ENCODE measurements at regions not wholly inside any gene's neighbourhood (a gene's known extent, or its start where the extent isn't known, plus 50 kb on each side); places are given as distances from the start of the nearest gene placed in this dataset.
"Not testable (repeated sequence)": the region's sequence is repeated elsewhere in the genome, so short reads cannot be mapped to it uniquely, and the experiment has no call there.

GRCh38 chr5:7117961-7118360 lies 278.0 kb upstream of the ADCY2 start:
- DNase-seq, result no peak

- DNase-seq, result no peak
Measured at GRCh38 chr5:7131680-7132079, 264.3 kb upstream of the ADCY2 start.

GRCh38 chr5:7146886-7147285 lies 249.1 kb upstream of the ADCY2 start:
- DNase-seq, result no peak

- DNase-seq, result no peak
Measured at GRCh38 chr5:7157083-7157482, 238.9 kb upstream of the ADCY2 start.

- no peak for DNase-seq
Measured at GRCh38 chr5:7169240-7169878, 226.6 kb upstream of the ADCY2 start.

GRCh38 chr5:7170785-7171184 lies 225.2 kb upstream of the ADCY2 start:
- DNase-seq, result not testable (repeated sequence)

- no peak for DNase-seq
Measured at GRCh38 chr5:7179364-7179763, 216.6 kb upstream of the ADCY2 start.

GRCh38 chr5:7181841-7182240 lies 214.1 kb upstream of the ADCY2 start:
- DNase-seq, result no peak

- DNase-seq, result no peak
Measured at GRCh38 chr5:7185742-7186141, 210.2 kb upstream of the ADCY2 start.

- no peak for DNase-seq
Measured at GRCh38 chr5:7186818-7187217, 209.1 kb upstream of the ADCY2 start.

GRCh38 chr5:7190712-7191250 lies 205.2 kb upstream of the ADCY2 start:
- DNase-seq, result peak; percentile 81

- DNase-seq, result no peak
Measured at GRCh38 chr5:7192016-7192415, 203.9 kb upstream of the ADCY2 start.

- no peak for DNase-seq
Measured at GRCh38 chr5:7202846-7203245, 193.1 kb upstream of the ADCY2 start.

GRCh38 chr5:7207979-7208378 lies 188.0 kb upstream of the ADCY2 start:
- no peak for DNase-seq

- peak; percentile 99 for DNase-seq
Measured at GRCh38 chr5:7208938-7209337, 187.0 kb upstream of the ADCY2 start.

- DNase-seq, result peak; percentile 95
Measured at GRCh38 chr5:7209658-7210057, 186.3 kb upstream of the ADCY2 start.

GRCh38 chr5:7210549-7210948 lies 185.4 kb upstream of the ADCY2 start:
- no peak for DNase-seq

GRCh38 chr5:7213525-7213924 lies 182.4 kb upstream of the ADCY2 start:
- DNase-seq, result no peak

- DNase-seq, result no peak
Measured at GRCh38 chr5:7214906-7215416, 181.0 kb upstream of the ADCY2 start.

- DNase-seq, result no peak
Measured at GRCh38 chr5:7218141-7218540, 177.8 kb upstream of the ADCY2 start.

GRCh38 chr5:7220156-7220555 lies 175.8 kb upstream of the ADCY2 start:
- DNase-seq, result no peak

- DNase-seq, result no peak
Measured at GRCh38 chr5:7221041-7221440, 174.9 kb upstream of the ADCY2 start.

GRCh38 chr5:7225826-7226225 lies 170.1 kb upstream of the ADCY2 start:
- no peak for DNase-seq

GRCh38 chr5:7242118-7242710 lies 153.7 kb upstream of the ADCY2 start:
- no peak for DNase-seq

GRCh38 chr5:7244208-7244607 lies 151.7 kb upstream of the ADCY2 start:
- no peak for DNase-seq

Data from NCI-H1105 treated with DMSO at 0.1 percent for 48 hours (cell line).